HT1080 (cell line): ENCODE measurements at regions not wholly inside any gene's neighbourhood (a gene's known extent, or its start where the extent isn't known, plus 50 kb on each side); places are given as distances from the start of the nearest gene placed in this dataset.

Experiments
- DNase-seq: peaks from one replicate; pipeline ENCODE4 v3.0.0-alpha.2; 2015; ENCODE audit warnings: low read depth

DNA sequence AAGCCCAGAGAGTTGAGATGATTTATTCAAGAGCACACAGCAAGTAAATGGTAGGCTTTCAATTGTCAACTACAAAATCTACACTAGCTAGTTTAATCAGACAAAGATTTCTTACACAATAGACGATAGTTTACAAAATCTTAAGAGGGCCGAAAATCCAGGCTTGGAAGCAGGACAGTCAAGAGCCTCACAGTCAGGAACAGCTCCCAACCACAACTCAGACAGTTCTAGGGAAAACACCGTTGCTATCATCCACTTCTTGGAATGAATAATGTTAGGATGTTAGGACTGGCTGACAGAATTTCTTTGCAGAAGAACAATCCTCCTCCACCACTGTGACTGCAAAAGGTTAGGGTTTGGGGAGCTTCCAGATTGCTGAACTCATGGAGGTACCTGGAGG lies 290.8 kb upstream of the ZPLD1 start:
- DNase-seq = no peak

- peak; percentile 5 for DNase-seq
These were observed 286.0 kb upstream of the ZPLD1 start for GRCh38 chr3:102148598-102149337.

DNA sequence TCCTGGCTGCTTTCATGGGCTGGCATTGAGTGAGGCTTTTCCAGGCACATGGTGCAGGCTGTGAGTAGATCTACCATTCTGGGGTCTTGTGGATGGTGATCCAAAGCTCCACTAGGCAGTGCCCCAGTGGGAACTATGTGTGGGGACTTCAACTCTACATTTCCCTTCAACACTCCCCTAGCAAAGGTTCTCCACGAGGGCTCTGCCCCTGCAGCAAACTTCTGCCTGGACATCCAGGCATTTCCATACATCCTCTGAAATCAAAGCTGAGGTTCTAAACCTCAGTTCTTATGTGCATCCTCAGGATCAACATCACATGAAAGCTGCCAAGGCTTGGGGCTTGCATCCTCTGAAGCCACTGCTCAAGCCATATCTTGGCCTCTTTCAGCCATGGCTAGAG lies 282.9 kb upstream of the ZPLD1 start:
- no peak for DNase-seq

GRCh38 chr3:102156426-102156825 lies 278.4 kb upstream of the ZPLD1 start:
- peak; percentile 95 for DNase-seq

- DNase-seq = no peak
These were observed 276.6 kb upstream of the ZPLD1 start for GRCh38 chr3:102158080-102158740.

GRCh38 chr3:102159810-102160451 lies 274.9 kb upstream of the ZPLD1 start:
- DNase-seq = no peak

DNA sequence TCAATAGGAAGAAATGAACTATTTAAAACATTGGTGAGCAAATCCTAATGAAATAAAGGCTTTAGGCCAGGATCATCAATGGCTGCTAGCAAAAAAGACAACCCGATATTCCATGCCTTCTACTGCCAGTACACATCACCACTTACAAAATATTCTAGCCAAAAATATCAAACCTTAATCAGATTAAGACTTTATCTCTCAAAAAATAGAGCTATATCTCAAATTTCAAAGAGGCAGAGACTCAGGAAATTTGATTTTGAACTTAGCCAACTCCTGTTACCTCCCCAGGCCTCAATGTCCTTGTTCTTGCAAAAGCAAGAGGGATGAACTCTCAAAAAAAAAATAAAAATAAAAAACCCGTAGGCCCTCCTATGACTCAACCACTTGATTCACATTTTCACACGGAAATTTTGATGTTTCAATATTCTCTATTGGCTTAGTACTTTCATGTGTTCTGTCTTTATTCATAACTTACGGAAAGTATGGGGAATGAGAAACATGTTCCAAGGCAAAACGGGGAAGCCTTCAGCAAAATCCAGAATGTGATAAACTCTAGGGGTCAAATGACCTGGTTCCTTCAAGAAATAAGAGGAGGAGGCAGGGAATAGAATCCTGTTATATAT lies 273.3 kb upstream of the ZPLD1 start:
- no peak for DNase-seq

- DNase-seq = no peak
These were observed 272.6 kb upstream of the ZPLD1 start for GRCh38 chr3:102162251-102162650.

DNA sequence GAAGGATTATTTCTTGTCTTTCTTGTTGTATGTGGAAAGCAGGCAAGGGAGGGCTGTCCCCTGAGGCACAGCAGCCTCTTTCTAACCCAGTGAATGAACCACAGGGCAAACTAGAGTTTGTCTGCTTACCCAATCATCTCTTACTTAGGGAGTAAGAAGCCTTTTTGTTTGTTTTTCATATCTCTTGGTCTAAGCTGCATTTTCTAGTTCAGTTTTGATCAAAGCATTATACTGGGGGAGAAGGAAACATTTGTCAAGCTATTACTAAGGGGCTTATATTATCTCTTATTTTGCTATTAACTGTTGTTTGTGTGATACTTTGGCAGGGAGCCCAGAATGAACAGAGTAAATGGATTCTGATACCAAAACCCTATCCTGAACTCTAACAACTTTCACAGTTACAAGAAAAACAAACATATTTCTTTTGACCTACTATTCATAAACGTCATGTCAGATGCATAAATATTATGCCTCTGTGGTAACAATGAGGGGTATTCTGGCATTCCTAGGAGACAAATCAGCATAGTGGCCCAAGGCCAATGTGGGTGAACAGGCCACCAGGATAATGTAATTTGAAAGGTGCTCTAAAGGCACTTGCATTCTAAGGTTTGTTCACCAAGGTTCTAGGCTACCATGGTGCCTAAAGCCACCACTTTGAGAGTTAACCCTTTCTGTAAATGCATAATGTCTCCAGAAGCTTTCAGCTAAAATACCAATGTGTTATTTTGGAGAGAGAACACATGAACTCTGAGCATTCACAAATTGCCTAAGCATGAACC lies 271.6 kb upstream of the ZPLD1 start:
- DNase-seq = peak; percentile 31

GRCh38 chr3:102163818-102164154 lies 271.0 kb upstream of the ZPLD1 start:
- DNase-seq = no peak

- peak; percentile 58 for DNase-seq
These were observed 269.4 kb upstream of the ZPLD1 start for GRCh38 chr3:102165367-102165766.

DNA sequence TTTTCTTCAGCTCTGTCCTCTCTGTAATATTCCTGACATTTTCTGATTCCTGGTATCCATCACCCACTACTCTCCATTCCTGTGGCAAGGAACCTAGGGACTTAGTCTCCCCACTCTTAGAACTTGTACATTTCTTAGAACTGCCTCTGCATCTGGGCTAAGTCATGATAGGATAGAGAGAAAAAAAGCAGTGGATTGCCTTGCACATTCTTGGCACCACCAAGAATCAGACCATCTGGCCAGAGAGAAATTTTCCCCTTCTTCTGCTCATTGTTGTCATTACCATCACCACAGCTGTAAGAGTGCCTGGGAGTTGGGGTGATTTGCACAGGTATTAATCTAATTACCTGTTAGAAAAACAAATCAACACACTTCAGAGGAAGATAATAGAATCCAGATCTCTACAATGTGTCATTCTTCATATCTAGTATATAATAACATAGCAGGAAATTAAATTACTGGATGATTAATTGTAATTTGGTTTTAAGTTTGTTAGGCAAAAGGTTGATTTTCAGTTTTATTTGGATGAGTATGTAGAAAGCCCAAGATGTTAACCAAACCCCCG lies 264.8 kb upstream of the ZPLD1 start:
- no peak for DNase-seq

DNA sequence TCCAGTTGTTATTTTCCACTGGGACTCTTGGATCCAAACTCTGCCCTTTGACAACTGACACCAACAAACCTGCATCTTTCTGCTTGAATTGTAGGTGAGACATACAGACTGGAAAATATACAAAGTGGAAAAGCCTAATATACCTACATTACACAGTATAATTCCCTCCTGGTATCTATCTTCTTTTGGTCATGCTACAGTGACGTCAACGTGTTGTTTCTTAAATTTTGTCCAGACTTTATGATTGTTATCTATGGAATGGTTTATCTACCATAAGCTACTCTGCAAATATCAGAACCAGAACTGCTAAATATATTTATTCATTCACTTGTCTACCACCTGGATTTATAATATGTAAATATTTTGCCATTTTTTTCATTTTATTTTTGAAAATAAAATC lies 264.3 kb upstream of the ZPLD1 start:
- no peak for DNase-seq

GRCh38 chr3:102174312-102174712 lies 260.5 kb upstream of the ZPLD1 start:
- DNase-seq = no peak

DNA sequence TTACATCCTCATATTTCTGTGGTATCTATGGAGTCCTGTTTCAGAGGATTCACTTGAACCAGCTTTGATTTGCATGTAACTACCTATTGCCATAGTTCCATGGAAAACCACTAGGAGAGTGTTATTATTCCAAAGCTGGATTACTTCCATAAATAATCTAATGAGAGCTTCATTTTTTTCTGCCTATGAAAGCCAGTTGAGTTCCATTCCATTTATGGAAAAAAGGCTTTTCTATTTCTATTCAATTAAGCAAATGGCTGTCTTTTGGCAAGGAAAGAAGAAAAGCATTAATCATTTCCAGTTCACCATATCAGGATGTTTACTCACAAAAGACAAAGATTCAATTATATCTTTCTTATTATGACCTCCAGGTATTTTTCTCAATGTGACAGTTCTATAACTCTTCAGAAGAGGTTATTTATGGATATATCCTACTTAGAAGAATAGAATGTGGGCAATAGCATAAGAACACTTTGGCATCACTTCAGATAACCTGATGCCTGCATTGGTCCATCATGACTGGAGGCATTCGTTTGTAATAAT lies 259.9 kb upstream of the ZPLD1 start:
- no peak for DNase-seq

- DNase-seq = no peak
These were observed 258.3 kb upstream of the ZPLD1 start for GRCh38 chr3:102176333-102177050.

GRCh38 chr3:102177075-102177755 lies 257.6 kb upstream of the ZPLD1 start:
- no peak for DNase-seq

DNA sequence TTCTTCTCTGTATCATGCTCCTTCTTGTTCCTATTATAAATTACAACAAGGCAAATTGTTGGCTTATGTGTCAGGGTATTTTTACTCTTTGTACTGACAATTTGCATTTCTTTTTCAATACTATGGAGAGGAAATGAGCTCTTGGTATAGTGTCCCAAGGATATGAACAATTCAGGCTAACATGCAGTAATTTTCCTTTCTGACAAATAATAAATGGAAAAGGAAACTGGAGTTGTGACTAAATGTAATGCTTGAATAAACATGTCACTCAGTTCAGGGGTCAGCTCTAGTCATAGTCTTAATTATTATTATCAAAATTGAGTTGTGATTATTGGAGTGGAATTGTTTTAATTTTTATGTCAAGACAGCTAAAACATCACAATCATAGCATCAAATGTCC lies 256.0 kb upstream of the ZPLD1 start:
- no peak for DNase-seq

GRCh38 chr3:102179326-102180177 lies 255.3 kb upstream of the ZPLD1 start:
- no peak for DNase-seq
